GM19240 (cell line): ENCODE measurements at regions not wholly inside any gene's neighbourhood (a gene's known extent, or its start where the extent isn't known, plus 50 kb on each side); places are given as distances from the start of the nearest gene placed in this dataset.

Source experiments
- DNase-seq: peaks from one replicate; pipeline ENCODE4 v3.0.0; 2011; ENCODE audit warnings: low spot score; ENCODE audit not compliant: insufficient read length

DNA sequence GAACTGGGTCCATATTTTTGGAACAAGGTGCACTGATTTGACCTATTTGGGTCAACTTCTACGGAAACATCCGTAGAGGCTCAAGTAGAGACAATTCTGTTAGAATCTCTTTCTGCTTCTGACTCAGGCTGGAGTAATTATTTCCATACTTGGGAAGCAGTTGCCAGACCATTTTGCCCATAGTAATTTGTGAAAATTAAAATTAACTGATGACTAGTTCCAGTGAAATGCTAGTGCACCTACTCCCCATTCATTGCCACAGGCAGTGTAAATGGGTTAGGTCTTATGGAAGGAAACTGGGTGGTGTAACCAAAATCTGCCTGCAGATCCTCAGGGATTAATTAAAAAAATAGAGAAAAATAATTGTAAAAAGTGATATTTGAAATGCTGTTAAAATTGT, 201.1 kb downstream of the TENT4A start:
- no peak for DNase-seq

DNA sequence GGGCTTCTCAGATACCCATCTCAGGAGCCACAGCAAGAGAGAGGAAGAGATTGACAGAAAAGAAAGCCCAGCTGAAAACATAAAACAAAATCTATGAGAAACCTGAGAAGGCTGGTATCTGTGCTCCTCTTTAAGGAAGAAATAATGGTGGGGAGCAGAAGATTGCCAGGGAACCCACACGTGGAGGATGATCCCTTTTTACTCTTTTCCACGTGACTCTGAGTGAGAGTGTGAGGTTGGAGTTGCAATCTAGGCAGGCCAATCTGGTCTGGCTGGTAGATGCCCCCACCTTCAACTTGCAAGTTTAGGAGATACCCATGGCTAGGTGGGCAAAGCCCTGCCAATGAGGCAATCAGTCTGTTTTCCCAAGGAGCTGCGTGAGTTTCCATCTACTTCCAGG, 202.3 kb downstream of the TENT4A start:
- DNase-seq, result no peak

DNA sequence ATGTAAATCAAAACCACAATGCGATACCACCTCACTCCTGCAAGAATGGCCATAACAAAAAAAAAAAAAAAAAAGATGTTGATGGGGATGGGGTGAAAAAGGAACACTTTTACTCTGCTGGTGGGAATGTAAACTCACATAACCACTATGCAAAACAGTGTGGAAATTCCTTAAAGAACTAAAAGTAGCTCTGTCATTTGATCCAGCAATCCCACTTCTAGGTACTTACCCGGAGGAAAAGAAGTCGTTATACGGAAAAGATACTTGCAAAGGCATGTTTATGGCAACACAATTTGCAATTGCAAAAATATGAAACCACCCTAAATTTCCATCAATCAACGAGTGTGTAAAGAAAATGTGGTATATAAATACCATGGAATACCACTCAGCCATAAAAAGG, 205.0 kb downstream of the TENT4A start:
- DNase-seq, result no peak

DNA sequence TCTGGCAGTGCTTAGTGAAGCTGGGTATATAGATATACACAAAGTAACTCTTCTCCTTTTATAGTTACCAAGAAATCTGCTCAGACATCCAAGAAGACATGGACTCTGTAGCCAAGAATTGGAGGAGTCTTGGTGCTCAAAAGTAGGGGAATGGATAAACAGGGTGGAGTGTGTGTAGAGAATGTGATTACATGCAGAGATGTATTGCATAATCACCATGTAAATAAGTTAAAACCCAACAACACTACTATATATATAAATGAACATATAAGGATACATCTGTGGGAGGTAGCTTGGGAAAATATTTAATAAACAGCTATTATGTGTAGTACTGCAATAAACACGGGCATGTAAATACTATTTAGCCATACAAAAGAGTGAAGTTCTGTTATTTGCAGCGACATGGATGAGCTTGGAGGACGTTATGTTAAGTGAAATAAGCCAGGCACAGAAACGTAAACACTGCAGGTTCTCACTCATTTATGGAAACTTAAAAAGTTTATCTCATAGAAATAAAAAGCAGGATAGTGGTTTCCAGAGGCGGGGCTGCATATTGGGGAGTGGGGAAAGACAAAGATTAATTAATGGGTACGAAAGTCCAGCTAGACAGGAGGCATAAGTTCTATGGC, 207.5 kb downstream of the TENT4A start:
- no peak for DNase-seq

DNA sequence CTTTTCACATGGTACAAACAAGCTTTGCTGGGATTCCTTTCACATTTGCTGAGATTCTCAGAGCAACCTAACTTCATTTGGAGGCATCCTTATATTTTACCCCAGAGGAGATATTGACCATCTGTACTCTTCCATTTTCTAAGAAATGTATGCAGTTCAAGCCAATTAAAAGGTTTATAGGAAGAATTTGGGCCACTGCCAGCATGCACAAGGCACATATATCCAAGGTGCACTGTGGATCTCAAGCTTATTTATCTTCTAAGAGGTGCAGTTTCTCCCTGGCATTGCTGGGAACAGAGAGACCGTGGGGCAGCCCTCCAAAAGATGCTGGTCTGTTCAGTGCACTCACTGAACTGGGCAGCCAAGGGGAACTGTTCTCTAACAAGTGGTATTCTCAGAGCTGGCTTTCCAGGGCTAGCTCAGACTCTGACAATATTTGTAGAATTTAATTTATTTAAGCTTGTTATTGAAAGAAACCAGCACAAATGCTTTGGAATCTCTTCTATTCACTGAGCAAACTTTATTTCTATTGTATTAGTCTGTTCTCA, 213.3 kb downstream of the TENT4A start:
- DNase-seq, result no peak

DNA sequence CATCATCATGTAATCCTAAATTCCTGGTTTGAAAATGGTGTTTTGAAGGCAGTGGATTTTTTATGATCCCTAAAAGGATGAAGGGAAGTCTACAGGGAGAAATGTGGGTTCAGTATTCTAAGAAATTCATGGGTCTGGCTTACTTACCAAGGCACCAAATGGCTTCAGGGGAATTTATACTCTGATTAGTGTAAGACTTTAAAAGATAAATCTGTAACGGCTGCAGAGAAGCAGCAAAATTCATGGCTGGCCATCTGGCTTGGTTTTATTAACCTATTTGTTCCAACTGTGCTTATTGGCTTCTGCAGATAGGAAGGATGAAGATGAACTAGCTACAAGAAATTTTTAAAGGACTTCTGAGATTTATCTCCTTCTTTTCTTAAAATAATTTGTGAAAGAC, 222.8 kb downstream of the TENT4A start:
- DNase-seq, result no peak

DNA sequence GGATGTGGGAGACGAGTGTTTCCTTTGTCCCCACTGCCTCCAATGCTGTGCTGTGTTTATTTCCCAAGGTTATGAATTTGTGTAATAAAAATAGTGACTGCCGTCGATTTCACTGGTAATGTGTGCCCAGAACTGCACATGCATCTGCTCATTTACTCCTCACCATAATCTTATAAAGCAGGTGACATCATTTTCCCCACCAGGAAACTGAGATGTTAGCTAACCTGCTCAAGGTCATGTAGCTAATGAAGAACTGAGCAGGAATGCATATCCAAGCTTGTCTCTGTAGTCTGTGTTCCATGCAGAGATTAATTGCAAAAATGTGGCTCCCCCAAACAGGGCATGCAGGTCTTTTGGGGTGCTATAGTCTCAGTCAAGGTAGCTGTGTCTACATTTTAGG, 224.4 kb downstream of the TENT4A start:
- no peak for DNase-seq

DNA sequence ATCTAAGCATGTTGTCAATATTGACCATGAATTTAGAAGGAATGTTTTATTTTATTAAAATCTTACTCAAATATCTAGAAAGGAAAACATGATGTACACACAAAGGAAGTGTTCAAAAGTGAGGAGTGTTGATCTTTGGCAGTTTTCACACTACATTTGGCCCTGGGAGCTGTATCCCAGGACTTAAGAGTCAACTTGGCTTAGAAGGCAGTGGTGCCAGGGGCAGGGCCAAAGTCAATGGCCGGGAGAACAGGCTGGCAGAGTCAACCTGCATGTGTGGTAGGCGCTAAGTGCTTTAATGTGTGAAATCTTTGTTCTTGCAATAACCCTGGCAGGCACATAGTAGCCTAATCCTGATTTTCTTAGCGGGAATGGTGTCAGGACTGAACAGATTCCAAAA, 228.4 kb downstream of the TENT4A start:
- DNase-seq, result no peak

DNA sequence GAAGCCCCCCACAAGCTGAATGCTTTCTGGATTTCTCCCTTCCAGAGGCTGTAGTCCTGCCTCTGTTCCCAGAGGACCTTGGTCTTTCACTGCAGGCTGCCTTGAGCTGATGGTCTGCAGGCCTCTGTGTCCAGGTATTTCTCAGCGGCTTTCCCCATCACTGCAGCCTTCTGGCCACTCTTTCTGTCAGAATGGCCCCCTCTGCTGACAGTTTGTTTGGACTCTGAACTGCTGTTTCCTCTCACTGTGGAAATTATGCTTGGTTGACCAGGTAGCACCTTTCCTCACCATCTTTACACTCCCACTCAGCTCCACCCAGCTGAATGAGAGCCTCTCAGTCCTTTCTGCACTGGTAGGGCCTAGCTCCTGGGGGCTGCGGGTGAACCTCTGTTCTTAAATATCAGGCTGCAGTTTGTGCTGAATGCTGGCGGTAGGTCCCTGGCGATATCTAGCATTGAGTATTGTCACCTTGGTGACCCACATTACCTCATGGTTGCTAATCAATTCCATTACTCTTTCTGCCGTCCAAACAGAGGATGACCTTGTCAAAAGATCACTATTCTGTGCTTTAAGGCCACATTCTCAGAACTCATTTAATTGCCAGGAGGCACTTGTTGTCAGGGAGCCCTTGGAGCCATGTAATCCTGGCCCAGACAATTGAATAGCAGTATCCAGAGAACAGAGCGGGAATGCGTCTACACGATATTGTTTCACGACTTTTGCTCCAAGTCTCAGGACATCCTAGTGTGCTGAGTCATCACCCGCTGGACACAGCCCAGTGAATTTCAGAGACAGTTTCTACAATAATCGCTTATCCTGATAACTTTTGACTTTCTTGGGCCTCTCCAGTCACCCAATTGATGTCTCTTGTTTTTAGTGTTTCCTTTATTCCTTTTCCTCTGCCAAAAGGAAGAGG, 230.2 kb downstream of the TENT4A start:
- no peak for DNase-seq

DNA sequence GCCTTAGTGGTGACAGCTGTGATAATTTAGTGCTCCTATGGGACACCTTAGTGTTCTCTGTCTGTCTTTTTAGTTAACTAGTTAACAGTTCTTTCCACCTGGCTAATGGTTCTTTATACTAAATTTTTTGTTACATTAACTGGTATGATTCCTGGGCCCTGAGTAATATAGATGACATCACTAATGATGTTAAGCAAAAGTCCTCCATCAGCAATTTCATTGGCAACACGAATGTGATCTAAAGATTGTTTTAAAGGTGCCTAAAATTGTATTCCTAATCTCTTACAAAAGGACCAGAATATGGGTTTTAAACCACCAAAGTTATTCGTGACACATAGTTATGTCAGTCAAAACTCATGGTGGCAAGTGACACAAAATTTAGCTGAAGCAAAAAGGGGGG, 235.3 kb downstream of the TENT4A start:
- DNase-seq, result no peak

DNA sequence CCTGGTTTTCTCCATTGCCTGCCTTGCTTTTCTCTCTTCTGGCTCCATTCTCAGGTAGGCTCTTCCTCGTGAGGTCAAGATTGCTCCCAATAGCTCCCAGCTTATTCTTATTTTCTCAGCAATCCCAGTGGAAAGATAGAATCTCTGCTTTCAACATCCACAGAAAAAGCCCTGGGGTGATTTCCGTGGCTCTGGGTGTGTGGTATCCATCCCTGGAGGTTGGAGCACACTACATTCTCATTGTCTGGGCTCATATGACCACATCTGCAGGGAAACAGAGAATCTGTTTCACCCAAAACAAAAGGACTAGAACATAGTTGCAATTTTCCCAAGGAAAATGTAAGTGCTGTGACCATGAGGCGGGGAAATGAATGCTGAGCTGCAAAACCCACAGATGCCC, 236.0 kb downstream of the TENT4A start:
- DNase-seq, result no peak

DNA sequence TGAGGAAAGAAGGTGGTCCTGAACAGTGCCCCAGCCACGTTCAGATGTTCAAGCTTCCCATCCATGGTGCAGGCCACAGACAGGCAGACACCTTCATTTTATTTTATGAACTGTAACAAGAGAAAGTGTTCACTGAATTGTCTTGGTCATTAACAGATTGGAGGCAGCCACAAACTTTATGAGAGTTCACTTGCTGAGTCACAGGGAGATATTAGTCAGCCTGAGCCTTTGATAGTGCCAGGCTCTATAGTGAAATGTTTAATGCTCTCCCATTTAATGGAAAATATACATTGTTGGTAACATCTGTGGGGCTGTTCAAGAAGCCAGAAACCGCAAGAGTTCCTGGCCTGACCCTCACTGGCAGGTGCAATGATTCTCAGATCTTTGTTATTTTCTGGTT, 237.0 kb downstream of the TENT4A start:
- DNase-seq, result no peak

DNA sequence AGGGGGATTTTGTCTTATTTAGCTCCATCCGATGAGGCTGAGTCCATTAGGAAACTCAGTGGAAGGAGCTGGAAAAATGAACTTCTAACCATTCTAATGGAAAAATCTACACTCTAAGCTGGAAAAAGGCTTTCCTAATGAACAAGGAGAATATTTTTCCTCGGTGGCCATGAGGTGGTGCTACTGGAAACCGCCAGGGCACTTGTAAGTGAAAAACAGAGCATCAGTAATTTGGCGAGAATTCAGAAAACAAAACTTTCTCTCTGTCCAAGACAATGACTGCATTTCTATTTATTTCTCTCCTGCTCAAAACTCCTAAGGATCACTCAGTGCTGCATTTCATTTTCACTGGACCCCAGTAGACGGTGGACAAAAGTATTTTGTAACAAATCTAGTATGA, 237.6 kb downstream of the TENT4A start:
- no peak for DNase-seq

DNA sequence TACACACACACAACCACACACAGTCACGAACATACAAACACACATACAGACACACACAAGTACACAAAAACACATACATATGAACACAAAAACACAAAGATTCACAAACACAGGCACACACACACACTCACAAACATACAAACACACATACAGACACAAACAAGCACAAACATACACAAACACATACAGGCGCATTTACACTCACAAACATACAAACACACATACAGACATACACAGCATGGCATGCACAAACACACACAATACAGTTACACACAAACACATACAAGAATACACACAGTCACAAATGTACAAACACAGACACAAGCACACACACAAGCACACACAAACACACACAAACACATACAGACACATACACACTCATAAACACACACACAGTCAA, 247.9 kb downstream of the TENT4A start:
- DNase-seq, result no peak

DNA sequence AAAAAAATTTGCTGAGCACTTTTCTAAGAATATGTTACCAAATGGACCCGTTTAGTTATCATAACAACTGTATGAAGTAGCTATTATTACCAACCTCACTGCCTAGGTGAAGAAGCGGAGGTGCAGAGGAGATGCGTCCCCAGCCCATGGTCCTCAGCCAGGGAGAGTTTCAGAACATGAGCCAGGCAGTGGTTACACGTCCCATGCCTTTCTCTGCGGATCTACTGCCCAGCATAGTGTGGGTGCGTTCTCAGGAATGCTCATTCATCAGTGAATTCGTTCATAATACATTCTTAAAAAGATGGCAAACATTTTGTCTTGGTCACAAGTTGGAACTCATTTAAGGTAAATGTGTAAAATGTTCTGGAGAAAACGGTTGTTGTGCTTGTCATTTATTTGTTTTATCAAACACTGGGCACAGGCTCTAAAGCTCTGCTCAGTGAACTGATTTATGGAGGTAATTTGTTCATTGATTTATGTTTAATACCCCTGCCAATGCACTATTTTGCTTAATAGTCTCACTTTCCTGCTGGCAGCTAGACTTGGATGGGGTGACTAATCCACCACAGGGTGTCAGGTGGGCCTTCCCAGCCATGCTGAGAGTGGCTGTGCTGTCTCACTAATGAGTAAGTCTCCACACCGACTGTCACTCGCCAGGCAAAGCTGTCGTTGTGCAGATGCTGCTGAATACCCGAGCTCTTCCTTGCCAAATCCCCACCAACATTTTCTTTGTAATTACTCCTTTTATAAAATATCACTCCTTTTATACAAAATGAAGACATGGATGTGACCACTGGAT, 248.8 kb downstream of the TENT4A start:
- no peak for DNase-seq

DNA sequence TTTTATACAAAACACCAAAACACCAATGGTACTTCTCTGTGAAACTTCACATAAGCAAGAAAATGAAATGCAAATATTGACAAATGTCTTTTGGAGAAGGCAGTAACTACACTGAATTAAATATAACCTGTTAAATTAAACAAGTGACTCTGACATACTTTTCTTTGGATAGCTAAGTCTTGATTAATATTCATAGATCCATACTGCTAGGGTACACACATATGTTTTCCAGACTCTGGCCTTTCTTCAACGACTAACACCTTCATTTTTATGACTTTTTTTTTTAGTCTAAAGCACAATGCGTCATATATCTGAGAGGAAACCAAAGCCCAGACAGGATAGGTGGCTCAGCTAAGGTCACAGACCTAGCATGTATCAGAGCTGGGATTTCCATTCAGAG, 263.7 kb downstream of the TENT4A start:
- no peak for DNase-seq

DNA sequence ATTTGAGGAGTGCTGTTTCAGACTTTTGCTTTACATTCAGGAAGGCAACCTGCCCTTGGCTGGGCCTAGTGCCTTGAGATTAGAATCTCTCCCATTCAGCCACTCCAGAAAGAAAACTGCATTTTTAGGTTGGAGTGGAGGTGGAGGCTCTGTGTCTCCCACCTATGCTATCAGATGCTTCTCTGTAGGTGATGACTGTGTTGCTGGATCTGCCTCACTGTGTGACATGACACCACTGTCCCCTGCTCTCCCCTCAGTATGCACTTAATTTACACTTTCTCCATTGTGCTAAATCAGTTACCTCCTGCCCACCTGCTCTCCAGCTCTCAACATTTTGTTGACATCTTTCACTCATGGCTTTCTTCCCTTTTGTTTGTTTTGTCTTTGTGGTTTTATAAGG, 265.8 kb downstream of the TENT4A start:
- no peak for DNase-seq

DNA sequence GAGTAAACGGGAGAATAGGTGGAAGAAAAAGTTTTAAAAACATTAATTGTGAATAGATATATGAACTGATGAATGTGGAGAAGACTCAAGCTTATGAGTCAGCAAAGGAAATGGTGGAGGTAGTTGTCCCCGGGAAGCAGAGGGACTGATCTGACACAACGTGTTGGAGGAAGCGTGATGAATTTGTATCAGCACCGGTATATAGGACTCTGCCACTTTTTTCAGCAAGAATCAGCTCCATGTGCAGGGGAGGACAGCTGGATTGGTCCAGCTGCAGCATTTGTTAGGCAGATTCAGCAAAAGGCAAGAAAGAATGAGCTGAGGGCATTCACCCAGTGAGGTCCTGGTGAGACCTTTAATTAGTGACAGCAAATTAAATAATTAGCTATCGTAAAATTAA, 276.0 kb downstream of the TENT4A start:
- DNase-seq, result no peak

DNA sequence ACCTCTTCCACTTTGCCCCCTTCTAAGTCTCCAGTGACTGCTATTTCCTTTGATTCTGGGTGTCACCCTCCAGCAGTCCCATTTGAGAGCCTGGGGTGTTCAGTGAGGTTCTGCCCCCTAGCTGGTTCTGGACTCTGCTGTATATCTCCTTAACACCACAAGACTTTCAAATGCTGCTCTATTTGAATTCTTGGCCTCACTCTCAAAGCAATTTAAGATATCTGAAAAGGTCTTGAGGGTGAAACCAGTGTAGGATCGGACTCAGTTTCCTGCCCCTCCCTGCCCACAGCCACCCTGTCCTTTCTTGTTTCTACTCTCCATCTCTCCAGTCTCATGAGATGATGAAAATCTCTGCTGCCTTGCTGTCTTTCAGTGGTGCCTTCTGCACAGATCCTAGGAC, 280.9 kb downstream of the TENT4A start:
- DNase-seq, result no peak

DNA sequence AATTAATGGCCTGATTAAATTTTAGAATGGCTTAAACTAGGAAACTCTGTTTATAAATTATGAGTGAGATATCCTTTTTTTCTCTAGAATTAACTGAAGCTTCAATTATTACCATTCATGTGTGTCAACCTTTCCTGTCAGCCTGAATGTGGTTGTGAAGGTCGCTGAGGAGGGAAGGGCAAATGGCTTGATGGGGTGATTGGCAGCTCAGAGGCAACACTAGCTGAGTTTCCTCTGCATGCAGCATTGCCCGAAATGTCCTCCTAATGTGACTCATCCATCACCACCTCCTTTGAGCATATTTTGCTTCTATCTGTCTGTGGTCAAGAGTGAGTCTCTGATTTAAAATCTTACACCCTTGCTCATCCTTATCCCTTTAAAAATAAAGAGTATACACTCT, 281.9 kb downstream of the TENT4A start:
- DNase-seq, result no peak

DNA sequence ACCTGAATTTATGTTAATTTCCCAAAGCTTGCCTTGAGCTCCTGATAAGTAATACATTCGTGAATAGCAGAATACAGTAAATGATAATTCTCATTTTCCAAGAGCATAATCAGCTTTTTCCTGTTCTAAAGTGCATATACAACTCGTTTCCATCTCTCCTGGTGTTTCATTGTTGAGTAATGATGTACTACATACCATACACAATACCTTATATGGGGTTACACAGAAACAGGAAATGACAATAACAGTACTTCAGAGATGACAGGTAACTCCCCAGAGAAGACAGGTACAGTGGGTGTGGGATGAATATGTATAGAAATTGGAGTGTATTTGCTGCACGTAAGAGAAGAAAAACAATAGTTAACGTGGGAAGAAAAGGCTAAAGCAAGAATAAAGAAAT, 287.1 kb downstream of the TENT4A start:
- DNase-seq, result no peak

DNA sequence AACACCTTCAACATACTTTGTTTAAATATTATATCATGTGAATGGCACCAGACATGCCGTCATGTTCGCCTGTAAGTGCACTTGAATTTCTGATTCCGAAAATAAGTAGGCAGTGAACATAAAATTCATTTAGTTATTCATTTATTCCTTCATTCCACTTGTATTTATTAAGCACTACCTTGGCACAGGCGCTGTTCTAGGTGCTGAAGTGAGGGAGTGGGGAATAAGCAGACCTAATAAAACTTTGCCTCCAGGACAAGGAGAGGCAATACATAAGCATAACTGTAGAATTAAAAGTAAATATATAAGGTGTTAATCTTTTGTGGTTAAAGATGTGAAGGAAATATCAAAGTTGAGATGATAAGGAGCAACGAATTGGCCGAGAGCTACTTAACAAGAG, 297.4 kb downstream of the TENT4A start:
- no peak for DNase-seq
